PC-3 (cell line): ENCODE measurements at regions not wholly inside any gene's neighbourhood (a gene's known extent, or its start where the extent isn't known, plus 50 kb on each side); places are given as distances from the start of the nearest gene placed in this dataset.

Experiments
- ATAC-seq: fragments of 200-7000 bp; cut with Tn5 transposase; 2 replicates; pipeline ENCODE4 v1.9.1; 2020; ENCODE audit warnings: mild to moderate bottlenecking, moderate library complexity
- BruUV-seq: library from RNA; stranded (reverse); fragments of 400-500 nt; replicated peaks from 2 replicates; lab custom pipeline; 2021; lab: Mats Ljungman, UMichigan
- CTCF ChIA-PET: fragments of 300-600 bp; sonication (Branson Sonifier 250); formaldehyde crosslinking; loops from one replicate; lab custom pipeline; 2022; ENCODE audit warnings: antibody characterized with exemption; lab: Charles Lee
- POLR2A ChIA-PET: fragments of 300-600 bp; sonication (Branson Sonifier 250); formaldehyde crosslinking; loops from one replicate; lab custom pipeline; 2022; ENCODE audit warnings: antibody characterized with exemption; ENCODE audit not compliant: unreplicated experiment; lab: Charles Lee
- DNase-seq: peaks from one replicate; pipeline ENCODE4 v3.0.0-alpha.2; 2015
- H2AFZ ChIP-seq: fragments of 300-600 bp; sonication (generic); 2 replicates; pipeline ENCODE4 v1.6.0; 2016; ENCODE audit warnings: antibody characterized with exemption, low read length
- H3F3A ChIP-seq: fragments of 300-600 bp; sonication (generic); one replicate; pipeline ENCODE4 v1.6.0; 2017; ENCODE audit warnings: antibody characterized with exemption, low read length, control low read depth, mild to moderate bottlenecking; ENCODE audit not compliant: unreplicated experiment
- H3K27ac ChIP-seq: fragments of 300-600 bp; sonication (generic); 2 replicates; pipeline ENCODE4 v1.5.1; 2016; ENCODE audit warnings: mild to moderate bottlenecking, low read length
- H3K27me3 ChIP-seq: fragments of 300-600 bp; sonication (generic); 2 replicates; pipeline ENCODE4 v1.6.1; 2016; ENCODE audit warnings: low read length, mixed read lengths
- H3K36me3 ChIP-seq: fragments of 300-600 bp; sonication (generic); 2 replicates; pipeline ENCODE4 v1.6.1; 2016; ENCODE audit warnings: low read depth, mixed run types, low read length, mixed read lengths
- H3K4me1 ChIP-seq: fragments of 300-600 bp; sonication (generic); 2 replicates; pipeline ENCODE4 v1.5.1; 2016; ENCODE audit warnings: low read length; ENCODE audit not compliant: insufficient read depth
- H3K4me2 ChIP-seq: fragments of 300-600 bp; sonication (generic); 2 replicates; pipeline ENCODE4 v1.6.0; 2016; ENCODE audit warnings: low read length
- H3K4me3 ChIP-seq: fragments of 300-600 bp; sonication (generic); 2 replicates; pipeline ENCODE4 v1.5.1; 2016; ENCODE audit warnings: mild to moderate bottlenecking, low read length, mixed read lengths
- H3K79me2 ChIP-seq: fragments of 300-600 bp; sonication (generic); 2 replicates; pipeline ENCODE4 v1.6.1; 2017; ENCODE audit warnings: low read length, mixed read lengths
- H3K9ac ChIP-seq: fragments of 300-600 bp; sonication (generic); 2 replicates; pipeline ENCODE4 v1.6.0; 2016; ENCODE audit warnings: mild to moderate bottlenecking, low read length
- H3K9me2 ChIP-seq: fragments of 300-600 bp; sonication (generic); replicated peaks from 2 replicates; pipeline ENCODE4 v1.6.1; 2016; ENCODE audit warnings: mixed run types, low read length, mixed read lengths
- H3K9me3 ChIP-seq: fragments of 300-600 bp; sonication (generic); 2 replicates; pipeline ENCODE4 v1.6.1; 2016; ENCODE audit warnings: low read length, mixed read lengths
- H4K20me1 ChIP-seq: fragments of 300-600 bp; sonication (generic); 2 replicates; pipeline ENCODE4 v1.6.1; 2016; ENCODE audit warnings: low read length, mixed read lengths
- EZH2 ChIP-seq: fragments of 300-600 bp; sonication (generic); IDR thresholded peaks from one replicate; pipeline ENCODE4 v1.6.1; 2017; ENCODE audit warnings: antibody characterized with exemption, mild to moderate bottlenecking, low read length; ENCODE audit not compliant: unreplicated experiment
- EZH2phosphoT487 ChIP-seq: fragments of 300-600 bp; sonication (generic); IDR thresholded peaks from 2 replicates; pipeline ENCODE4 v1.6.1; 2018; ENCODE audit warnings: mild to moderate bottlenecking, antibody characterized with exemption, low read length, borderline replicate concordance
- intact Hi-C: fragments of 100-400 bp; cut with micrococcal nuclease; formaldehyde crosslinking; loops from 2 replicates; pipeline ENCODE4 v1.9.0; 2023
- TF ChIP-seq, protein P1 (sequence below): fragments of 300-600 bp; sonication (generic); conservative IDR thresholded peaks from 2 replicates; pipeline ENCODE4 v1.5.1; 2017; ENCODE audit warnings: antibody characterized with exemption, low read depth, mild to moderate bottlenecking, low read length

- no peaks in the 10 kb centered on the region for H3F3A ChIP-seq
- H3K4me2 ChIP-seq, result no peak overlapping the region
- no peaks in the 10 kb centered on the region for H3K4me1 ChIP-seq
- BruUV-seq, result no TSS peak
- H4K20me1 ChIP-seq, result no peaks in the 10 kb centered on the region
- ATAC-seq (no peak), DNase-seq (no peak)
- no peak overlapping the region for H2AFZ ChIP-seq
- intact Hi-C loops, result no loop called here
- POLR2A ChIA-PET, result no interaction called here
- peaks cover 21% of the 10 kb centered on the region for H3K27me3 ChIP-seq
- no peaks in the 10 kb centered on the region for H3K9me2 ChIP-seq
- no peak overlapping the region for H3K27ac ChIP-seq
- TF ChIP-seq EZH2, result no peak
- TF ChIP-seq, protein P1, sequence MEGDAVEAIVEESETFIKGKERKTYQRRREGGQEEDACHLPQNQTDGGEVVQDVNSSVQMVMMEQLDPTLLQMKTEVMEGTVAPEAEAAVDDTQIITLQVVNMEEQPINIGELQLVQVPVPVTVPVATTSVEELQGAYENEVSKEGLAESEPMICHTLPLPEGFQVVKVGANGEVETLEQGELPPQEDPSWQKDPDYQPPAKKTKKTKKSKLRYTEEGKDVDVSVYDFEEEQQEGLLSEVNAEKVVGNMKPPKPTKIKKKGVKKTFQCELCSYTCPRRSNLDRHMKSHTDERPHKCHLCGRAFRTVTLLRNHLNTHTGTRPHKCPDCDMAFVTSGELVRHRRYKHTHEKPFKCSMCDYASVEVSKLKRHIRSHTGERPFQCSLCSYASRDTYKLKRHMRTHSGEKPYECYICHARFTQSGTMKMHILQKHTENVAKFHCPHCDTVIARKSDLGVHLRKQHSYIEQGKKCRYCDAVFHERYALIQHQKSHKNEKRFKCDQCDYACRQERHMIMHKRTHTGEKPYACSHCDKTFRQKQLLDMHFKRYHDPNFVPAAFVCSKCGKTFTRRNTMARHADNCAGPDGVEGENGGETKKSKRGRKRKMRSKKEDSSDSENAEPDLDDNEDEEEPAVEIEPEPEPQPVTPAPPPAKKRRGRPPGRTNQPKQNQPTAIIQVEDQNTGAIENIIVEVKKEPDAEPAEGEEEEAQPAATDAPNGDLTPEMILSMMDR, result no peak
- H3K9me3 ChIP-seq, result no peaks in the 10 kb centered on the region
- H3K9ac ChIP-seq, result no peak overlapping the region
- H3K36me3 ChIP-seq, result no peaks in the 10 kb centered on the region
- CTCF ChIA-PET, result no interaction called here
- H3K79me2 ChIP-seq, result no peaks in the 10 kb centered on the region
- no peak overlapping the region for H3K4me3 ChIP-seq
Observed at GRCh38 chr9:126144196-126144595, 182.4 kb upstream of the MVB12B start.

DNA sequence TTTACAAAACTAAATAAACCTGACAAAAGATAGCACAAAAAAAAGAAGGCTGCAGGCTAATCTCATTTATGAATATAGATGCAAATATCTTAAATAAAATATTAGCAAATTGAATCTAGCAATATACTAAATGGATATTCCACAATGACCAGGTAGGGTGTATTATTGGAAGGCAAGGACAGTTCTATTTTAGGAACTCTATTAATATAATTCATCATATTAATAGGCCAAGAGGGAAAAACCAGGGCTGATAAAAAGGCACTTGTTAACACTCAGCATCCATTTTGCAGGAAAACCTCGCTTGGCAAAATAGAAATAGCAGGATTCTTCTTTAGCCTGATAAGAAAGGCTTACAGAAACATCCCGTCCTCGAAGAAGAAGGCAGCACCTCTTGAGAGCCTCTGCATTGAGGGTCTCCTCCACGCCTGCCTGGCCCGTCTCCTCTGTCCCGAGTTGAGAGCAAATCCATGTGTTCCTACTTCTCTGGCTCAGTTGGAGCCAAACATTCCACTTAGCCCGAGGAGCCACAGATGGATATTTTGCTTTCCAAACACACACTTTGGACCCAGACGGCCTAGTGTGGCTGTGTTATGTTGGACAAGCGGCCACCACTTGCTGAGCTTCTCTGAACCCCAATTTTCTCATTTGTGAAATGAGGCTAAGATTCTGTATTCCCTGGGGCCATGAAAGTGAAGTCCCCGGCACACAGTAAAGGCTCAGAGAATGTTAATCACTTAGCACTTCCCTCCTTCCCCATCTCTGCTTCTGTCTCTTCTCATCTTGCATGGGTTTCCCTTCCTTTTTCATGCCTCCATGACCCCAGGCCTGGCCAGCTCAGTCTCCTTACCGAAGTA, 181.8 kb upstream of the MVB12B start:
- H3K4me2 ChIP-seq, result no peak overlapping the region
- ChIA-PET POLR2A (no interaction called here), CTCF (no interaction called here)
- no peak overlapping the region for H2AFZ ChIP-seq
- no peak for ATAC-seq
- H3K27me3 ChIP-seq, result peaks cover 21% of the 10 kb centered on the region
- no peaks in the 10 kb centered on the region for H3K9me2 ChIP-seq
- intact Hi-C loops, result no loop called here
- no peaks in the 10 kb centered on the region for H3K9me3 ChIP-seq
- no peak for DNase-seq
- H3F3A ChIP-seq, result no peaks in the 10 kb centered on the region
- H3K4me3 ChIP-seq, result no peak overlapping the region
- TF ChIP-seq, protein P1, result no peak
- TF ChIP-seq EZH2phosphoT487 (no peak), EZH2 (no peak)
- H3K36me3 ChIP-seq, result no peaks in the 10 kb centered on the region
- BruUV-seq, result no TSS peak
- H3K27ac ChIP-seq, result no peak overlapping the region
- H3K9ac ChIP-seq, result no peak overlapping the region
- no peaks in the 10 kb centered on the region for H3K4me1 ChIP-seq
- H3K79me2 ChIP-seq, result no peaks in the 10 kb centered on the region
- H4K20me1 ChIP-seq, result no peaks in the 10 kb centered on the region

- ChIA-PET CTCF (interaction anchor here (0.7 kb wide), 1 partner anchor 409 kb away, joined by 5 read pairs; no protein-coding TSS in a partner anchor), POLR2A (no interaction called here)
- Histone ChIP-seq H3K36me3 (no peaks in the 10 kb centered on the region), H3K4me1 (no peaks in the 10 kb centered on the region), H3F3A (no peaks in the 10 kb centered on the region), H3K4me3 (no peak overlapping the region), H3K27ac (no peak overlapping the region), H3K9me2 (no peaks in the 10 kb centered on the region), H3K27me3 (peaks cover 21% of the 10 kb centered on the region), H4K20me1 (no peaks in the 10 kb centered on the region), H2AFZ (peak overlapping the region; percentile 59; the same call in 1 of the 2 replicates), H3K79me2 (no peaks in the 10 kb centered on the region), H3K4me2 (peak overlapping the region; percentile 56), H3K9ac (no peak overlapping the region), H3K9me3 (no peaks in the 10 kb centered on the region)
- no peak for DNase-seq
- ATAC-seq, result no peak
- TF ChIP-seq EZH2phosphoT487, result no peak
- TF ChIP-seq, protein P1, result no peak
- TF ChIP-seq EZH2, result no peak
- BruUV-seq, result no TSS peak
- intact Hi-C loops, result no loop called here
Observed at GRCh38 chr9:126145887-126146253, 180.8 kb upstream of the MVB12B start.
